ENCODE measurements at regions not wholly inside any gene's neighbourhood (a gene's known extent, or its start where the extent isn't known, plus 50 kb on each side); places are given as distances from the start of the nearest gene placed in this dataset.

DNA sequence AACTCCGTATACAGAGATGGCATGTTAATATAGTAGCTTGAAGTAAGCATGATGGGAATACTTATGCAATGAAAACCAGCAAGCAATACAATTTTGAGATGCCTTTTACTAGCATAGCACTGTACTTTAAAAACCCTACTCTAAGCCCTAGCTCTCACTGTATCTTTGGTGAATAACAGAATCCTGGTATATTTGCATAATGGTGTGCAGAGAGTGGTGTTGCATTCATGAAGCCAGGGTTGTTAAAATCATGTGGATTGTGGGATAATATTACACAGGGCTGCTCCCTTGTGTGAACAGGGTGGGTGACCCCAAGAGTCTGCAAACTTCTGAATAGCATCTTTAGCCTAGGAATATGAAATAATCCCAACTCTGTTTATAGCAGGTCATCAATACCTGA is 105.2 kb upstream of the BMP2 start:
- TF ChIP-seq CTCF (IDR thresholded peaks at IDR 0.05; ENCODE audit: low read depth, low read length), result no peak
- TF ChIP-seq EZH2phosphoT487 (IDR thresholded peaks at IDR 0.05; ENCODE audit: low read depth), result no peak
